ENCODE measurements at regions not wholly inside any gene's neighbourhood (a gene's known extent, or its start where the extent isn't known, plus 50 kb on each side); places are given as distances from the start of the nearest gene placed in this dataset.

DNA sequence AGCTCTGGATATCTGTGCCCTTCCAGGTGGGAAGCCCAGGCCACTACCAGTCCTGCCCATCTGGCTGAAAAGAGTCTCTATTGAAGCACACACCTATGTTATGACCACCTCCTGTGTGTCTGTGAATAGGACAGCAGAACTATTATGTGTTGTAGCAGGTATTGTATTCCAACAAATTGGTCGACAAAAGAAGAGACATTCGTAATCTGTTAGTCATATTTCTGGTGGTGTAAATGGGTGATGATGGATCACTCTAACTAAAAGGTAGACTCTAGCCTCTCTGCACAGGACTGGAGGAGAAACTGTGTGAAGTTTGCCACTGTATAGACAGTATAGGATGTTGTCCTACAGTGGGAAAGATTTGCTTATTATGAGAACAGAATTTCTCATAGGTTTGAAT is 416.1 kb downstream of the TMEM38B start:
- Histone ChIP-seq H3K9me3 (replicated peaks; ENCODE audit: control insufficient read depth, insufficient read depth, low read length) (no peaks in the 10 kb centered on the region), H3K27ac (ENCODE audit: insufficient read depth, low read depth, low read length) (no peak overlapping the region), H3K4me2 (ENCODE audit: insufficient read depth, low read length) (no peak overlapping the region), H3K4me1 (ENCODE audit: control insufficient read depth, extremely low read depth, insufficient read depth, low read length) (no peaks in the 10 kb centered on the region), H3K9ac (replicated peaks; ENCODE audit: extremely low read depth, insufficient read depth, low read length) (no peak overlapping the region), H3K79me2 (ENCODE audit: control insufficient read depth, insufficient read depth, low read length) (no peaks in the 10 kb centered on the region), H3K36me3 (ENCODE audit: control insufficient read depth in 2 of 2, extremely low read depth in 1 of 2, insufficient read depth in 2 of 2, low read length in 2 of 2) (no peaks in the 10 kb centered on the region), H2AFZ (ENCODE audit: low read depth, low read length) (no peak overlapping the region), H3K27me3 (ENCODE audit: control insufficient read depth in 2 of 2, insufficient read depth in 2 of 2, low read length in 2 of 2) (no peaks in the 10 kb centered on the region), H4K20me1 (replicated peaks; ENCODE audit: control insufficient read depth, extremely low read depth, insufficient read depth, low read length) (no peaks in the 10 kb centered on the region), H3K4me3 (replicated peaks in 1 of 3; ENCODE audit: insufficient read depth in 1 of 3, low read depth in 1 of 3, low read length in 3 of 3) (no peak overlapping the region), H3K9me1 (replicated peaks; ENCODE audit: control insufficient read depth, extremely low read depth, insufficient read depth, low read length) (no peaks in the 10 kb centered on the region)
- ChIA-PET CTCF (no interaction called here), POLR2A (no interaction called here)
- dilution Hi-C loops (cut with MboI; ENCODE audit: extremely low pct_ligation_motif_present, low sequenced_read_pairs) (no loop called here), intact Hi-C loops (cut with micrococcal nuclease) (no loop called here)
- DNase-seq (ENCODE audit: low read depth, low spot score): no peak
- FAIRE-seq: no peak
- BruUV-seq (replicated peaks): no TSS peak
- TF ChIP-seq FOS (IDR thresholded peaks at IDR 0.05; ENCODE audit: borderline replicate concordance, insufficient read depth, low read length): no peak
- no peak for TF ChIP-seq EZH2 (IDR thresholded peaks at IDR 0.05; ENCODE audit: borderline replicate concordance, low read depth, low read length, severe bottlenecking)
- no peak for TF ChIP-seq MYC (IDR thresholded peaks at IDR 0.05; ENCODE audit: low read depth, low read length)
- no peak for TF ChIP-seq POLR2AphosphoS5 (IDR thresholded peaks at IDR 0.05; ENCODE audit: insufficient read depth, low read depth, low read length)
- no peak for TF ChIP-seq POLR2A (IDR thresholded peaks at IDR 0.05; ENCODE audit: low read depth, low read length)
- TF ChIP-seq, protein P1, sequence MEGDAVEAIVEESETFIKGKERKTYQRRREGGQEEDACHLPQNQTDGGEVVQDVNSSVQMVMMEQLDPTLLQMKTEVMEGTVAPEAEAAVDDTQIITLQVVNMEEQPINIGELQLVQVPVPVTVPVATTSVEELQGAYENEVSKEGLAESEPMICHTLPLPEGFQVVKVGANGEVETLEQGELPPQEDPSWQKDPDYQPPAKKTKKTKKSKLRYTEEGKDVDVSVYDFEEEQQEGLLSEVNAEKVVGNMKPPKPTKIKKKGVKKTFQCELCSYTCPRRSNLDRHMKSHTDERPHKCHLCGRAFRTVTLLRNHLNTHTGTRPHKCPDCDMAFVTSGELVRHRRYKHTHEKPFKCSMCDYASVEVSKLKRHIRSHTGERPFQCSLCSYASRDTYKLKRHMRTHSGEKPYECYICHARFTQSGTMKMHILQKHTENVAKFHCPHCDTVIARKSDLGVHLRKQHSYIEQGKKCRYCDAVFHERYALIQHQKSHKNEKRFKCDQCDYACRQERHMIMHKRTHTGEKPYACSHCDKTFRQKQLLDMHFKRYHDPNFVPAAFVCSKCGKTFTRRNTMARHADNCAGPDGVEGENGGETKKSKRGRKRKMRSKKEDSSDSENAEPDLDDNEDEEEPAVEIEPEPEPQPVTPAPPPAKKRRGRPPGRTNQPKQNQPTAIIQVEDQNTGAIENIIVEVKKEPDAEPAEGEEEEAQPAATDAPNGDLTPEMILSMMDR (IDR thresholded peaks at IDR 0.05; ENCODE audit: extremely low read depth in 1 of 2, insufficient read depth in 1 of 2, low read depth in 1 of 2, low read length in 2 of 2): no peak
- TF ChIP-seq, protein P2, sequence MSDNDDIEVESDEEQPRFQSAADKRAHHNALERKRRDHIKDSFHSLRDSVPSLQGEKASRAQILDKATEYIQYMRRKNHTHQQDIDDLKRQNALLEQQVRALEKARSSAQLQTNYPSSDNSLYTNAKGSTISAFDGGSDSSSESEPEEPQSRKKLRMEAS (IDR thresholded peaks at IDR 0.05; ENCODE audit: insufficient read depth, insufficient read length): no peak
- TF ChIP-seq JUN (IDR thresholded peaks at IDR 0.05; ENCODE audit: borderline replicate concordance, insufficient read depth, insufficient read length, low read depth): no peak
- TF ChIP-seq GATA2 (IDR thresholded peaks at IDR 0.05; ENCODE audit: insufficient read depth, insufficient read length, low read depth, low read length): no peak
